ENCODE measurements at regions not wholly inside any gene's neighbourhood (a gene's known extent, or its start where the extent isn't known, plus 50 kb on each side); places are given as distances from the start of the nearest gene placed in this dataset.

DNA sequence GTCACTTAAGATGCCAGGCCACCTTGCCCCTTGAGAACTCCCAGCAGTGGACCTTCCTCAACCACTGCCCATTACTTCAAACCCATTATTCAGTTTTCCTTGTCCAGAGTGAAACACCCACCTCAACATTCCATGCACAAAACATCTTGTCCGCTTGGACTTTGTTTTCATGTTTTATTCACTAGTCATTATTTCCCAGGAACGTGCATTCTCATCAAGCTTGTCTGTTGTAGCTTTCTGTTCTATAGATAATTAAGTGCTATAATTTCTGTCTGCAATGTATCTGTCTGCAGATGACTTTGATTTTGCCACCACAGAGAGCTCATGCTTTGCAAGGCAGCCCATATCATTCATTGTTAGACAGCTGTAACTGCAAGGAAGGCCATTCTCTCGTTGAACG is 117.4 kb downstream of the RAB18 start:
- no peaks in the 10 kb centered on the region for H3K27me3 Mint-ChIP-seq (ENCODE audit: low read depth)

GRCh38 chr10:27622596-27622995 is 118.5 kb downstream of the RAB18 start:
- no peak for TF ChIP-seq CTCF (conservative IDR thresholded peaks at IDR 0.05)
- Mint-ChIP-seq H3K4me3 (no peak overlapping the region), H3K27ac (ENCODE audit: unreplicated experiment) (no peak overlapping the region), H3K9me3 (peaks cover 3% of the 10 kb centered on the region), H3K4me1 (peaks cover 27% of the 10 kb centered on the region), H3K27me3 (ENCODE audit: low read depth) (no peaks in the 10 kb centered on the region), H3K36me3 (ENCODE audit: low read depth) (no peaks in the 10 kb centered on the region)
- no peak for DNase-seq (ENCODE audit: low read depth, low spot score)

More for the DNA sequence above, 117.4 kb downstream of the RAB18 start:
- Mint-ChIP-seq H3K4me3 (no peak overlapping the region), H3K27ac (ENCODE audit: unreplicated experiment) (no peak overlapping the region), H3K36me3 (ENCODE audit: low read depth) (no peaks in the 10 kb centered on the region), H3K9me3 (peaks cover 3% of the 10 kb centered on the region), H3K4me1 (peaks cover 27% of the 10 kb centered on the region)
- no peak for DNase-seq (ENCODE audit: low read depth, low spot score)
- no peak for TF ChIP-seq CTCF (conservative IDR thresholded peaks at IDR 0.05)
